HEK293 (cell line): ENCODE measurements at regions not wholly inside any gene's neighbourhood (a gene's known extent, or its start where the extent isn't known, plus 50 kb on each side); places are given as distances from the start of the nearest gene placed in this dataset.

Experiments
- CTCF ChIA-PET: fragments of 350-600 bp; formaldehyde crosslinking; extraction: SDS; loops from one replicate; lab custom pipeline; 2021; ENCODE audit warnings: antibody characterized with exemption; lab: Yijun Ruan, JAX
- POLR2A ChIA-PET: fragments of 300-600 bp; formaldehyde crosslinking; extraction: SDS; loops from one replicate; lab custom pipeline; 2020; ENCODE audit warnings: antibody characterized with exemption, inconsistent platforms; lab: Yijun Ruan, JAX
- H3K27ac ChIP-seq: fragments of 200-500 bp; sonication (Bioruptor generic); 2 replicates; pipeline ENCODE4 v1.5.1; 2014; ENCODE audit warnings: low read depth, low read length, control low read depth, inconsistent platforms; ENCODE audit errors: extremely low read depth
- H3K36me3 ChIP-seq, 2 experiments: fragments of 200-500 bp in 1 of 2; sonication (Bioruptor generic) in 1 of 2; 1 replicate in 1 of 2; 2 replicates in 1 of 2; pipeline ENCODE4 v1.5.1; 2014 to 2017; ENCODE audit warnings: inconsistent platforms in 2 of 2, low read length in 2 of 2; ENCODE audit not compliant: control insufficient read depth in 2 of 2, insufficient read depth in 1 of 2
- H3K4me1 ChIP-seq: fragments of 200-500 bp; sonication (Bioruptor generic); 2 replicates; pipeline ENCODE4 v1.5.1; 2014; ENCODE audit warnings: mild to moderate bottlenecking, low read length, inconsistent platforms; ENCODE audit not compliant: control insufficient read depth, insufficient read depth
- H3K4me3 ChIP-seq: 2 replicates; pipeline ENCODE4 v1.5.1; 2011; ENCODE audit warnings: low read depth, mild to moderate bottlenecking, control low read depth, low read length, moderate library complexity
- H3K9me3 ChIP-seq: fragments of 200-500 bp; sonication (Bioruptor generic); 2 replicates; pipeline ENCODE4 v1.5.1; 2014; ENCODE audit warnings: low read depth, low read length, inconsistent platforms; ENCODE audit not compliant: control insufficient read depth, insufficient read depth
- BCL11A ChIP-seq: fragments of 450-650 bp; formaldehyde crosslinking; IDR thresholded peaks from 2 replicates; pipeline ENCODE4 v1.5.1; 2016; ENCODE audit warnings: low read depth, missing biosample characterization, missing genetic modification characterization
- GLIS2 ChIP-seq: fragments of 450-650 bp; formaldehyde crosslinking; IDR thresholded peaks from 2 replicates; pipeline ENCODE4 v1.5.1; 2016; ENCODE audit warnings: missing biosample characterization, missing genetic modification characterization
- PRDM4 ChIP-seq: fragments of 450-650 bp; formaldehyde crosslinking; IDR thresholded peaks from 2 replicates; pipeline ENCODE4 v1.5.1; 2017; ENCODE audit warnings: missing biosample characterization, missing genetic modification characterization
- SETDB1 ChIP-seq: IDR thresholded peaks from one replicate; pipeline ENCODE4 v1.6.1; 2017; ENCODE audit warnings: mild to moderate bottlenecking, low read length, moderate library complexity, mixed read lengths; ENCODE audit not compliant: insufficient read length
- SP7 ChIP-seq: fragments of 450-650 bp; formaldehyde crosslinking; IDR thresholded peaks from 2 replicates; pipeline ENCODE4 v1.5.1; 2016; ENCODE audit warnings: missing biosample characterization, missing genetic modification characterization
- ZBTB10 ChIP-seq: fragments of 450-650 bp; formaldehyde crosslinking; IDR thresholded peaks from 2 replicates; pipeline ENCODE4 v1.5.1; 2016; ENCODE audit warnings: missing biosample characterization, missing genetic modification characterization
- ZBTB17 ChIP-seq: fragments of 450-650 bp; formaldehyde crosslinking; IDR thresholded peaks from 2 replicates; pipeline ENCODE4 v1.5.1; 2016; ENCODE audit warnings: missing biosample characterization, missing genetic modification characterization
- ZNF23 ChIP-seq: fragments of 450-650 bp; formaldehyde crosslinking; IDR thresholded peaks from 2 replicates; pipeline ENCODE4 v1.5.1; 2016; ENCODE audit warnings: missing biosample characterization, missing genetic modification characterization, borderline replicate concordance
- ZNF426 ChIP-seq: fragments of 450-650 bp; formaldehyde crosslinking; IDR thresholded peaks from 2 replicates; pipeline ENCODE4 v1.5.1; 2017; ENCODE audit warnings: missing biosample characterization, missing genetic modification characterization, mild to moderate bottlenecking, inconsistent platforms, moderate library complexity
- ZNF548 ChIP-seq: fragments of 450-650 bp; formaldehyde crosslinking; IDR thresholded peaks from 2 replicates; pipeline ENCODE4 v1.5.1; 2016; ENCODE audit warnings: missing biosample characterization, missing genetic modification characterization
- ZNF549 ChIP-seq: fragments of 450-650 bp; IDR thresholded peaks from 2 replicates; pipeline ENCODE4 v1.5.1; 2018; ENCODE audit warnings: missing biosample characterization, missing genetic modification characterization, mild to moderate bottlenecking, inconsistent platforms, moderate library complexity
- ZNF561 ChIP-seq: fragments of 450-650 bp; IDR thresholded peaks from 2 replicates; pipeline ENCODE4 v1.5.1; 2018; ENCODE audit warnings: missing biosample characterization, missing genetic modification characterization, borderline replicate concordance
- ZNF585B ChIP-seq: fragments of 450-650 bp; formaldehyde crosslinking; IDR thresholded peaks from 2 replicates; pipeline ENCODE4 v1.5.1; 2016; ENCODE audit warnings: missing biosample characterization, missing genetic modification characterization
- ZNF596 ChIP-seq: fragments of 450-650 bp; IDR thresholded peaks from 2 replicates; pipeline ENCODE4 v1.5.0; 2018; ENCODE audit warnings: missing biosample characterization, mild to moderate bottlenecking, missing genetic modification characterization, moderate library complexity
- ZNF701 ChIP-seq: fragments of 450-650 bp; formaldehyde crosslinking; IDR thresholded peaks from 2 replicates; pipeline ENCODE4 v1.5.1; 2016; ENCODE audit warnings: missing biosample characterization, missing genetic modification characterization
- ZNF704 ChIP-seq: fragments of 450-650 bp; formaldehyde crosslinking; IDR thresholded peaks from 2 replicates; pipeline ENCODE4 v1.5.1; 2016; ENCODE audit warnings: missing biosample characterization, missing genetic modification characterization
- ZNF768 ChIP-seq: fragments of 450-650 bp; formaldehyde crosslinking; IDR thresholded peaks from 2 replicates; pipeline ENCODE4 v1.5.1; 2018; ENCODE audit warnings: missing biosample characterization, mild to moderate bottlenecking, missing genetic modification characterization
- ZNF785 ChIP-seq: fragments of 450-650 bp; formaldehyde crosslinking; IDR thresholded peaks from 2 replicates; pipeline ENCODE4 v1.5.1; 2016; ENCODE audit warnings: missing biosample characterization, missing genetic modification characterization
- ZSCAN30 ChIP-seq: fragments of 450-650 bp; IDR thresholded peaks from 2 replicates; pipeline ENCODE4 v1.5.1; 2018; ENCODE audit warnings: missing biosample characterization, mild to moderate bottlenecking, missing genetic modification characterization, moderate library complexity
- ZSCAN5A ChIP-seq: fragments of 450-650 bp; formaldehyde crosslinking; IDR thresholded peaks from 2 replicates; pipeline ENCODE4 v1.5.1; 2016; ENCODE audit warnings: missing biosample characterization, missing genetic modification characterization

GRCh38 chr4:63049726-63050125 lies 1359.5 kb downstream of the TECRL start:
- POLR2A ChIA-PET: no interaction called here
- H3K4me1 ChIP-seq: no peaks in the 10 kb centered on the region

GRCh38 chr4:63049278-63049677 lies 1360.0 kb downstream of the TECRL start:
- H3K4me3 ChIP-seq: no peak overlapping the region
- no peaks in the 10 kb centered on the region for H3K4me1 ChIP-seq
- H3K27ac ChIP-seq: no peak overlapping the region
- CTCF ChIA-PET: no interaction called here
- TF ChIP-seq ZBTB10 (tag by site-specific recombination): no peak
- no peak for TF ChIP-seq SETDB1
- no peak for TF ChIP-seq ZNF701 (tag by site-specific recombination)
- no peak for TF ChIP-seq ZNF23 (tag by site-specific recombination)
- TF ChIP-seq ZNF585B (tag by site-specific recombination): no peak
- TF ChIP-seq, all 188 proteins: peak for 0
- POLR2A ChIA-PET: no interaction called here
- Histone ChIP-seq H3K36me3 (no peaks in the 10 kb centered on the region), H3K9me3 (no peaks in the 10 kb centered on the region)

More at GRCh38 chr4:63049726-63050125, 1359.5 kb downstream of the TECRL start:
- Histone ChIP-seq H3K27ac (no peak overlapping the region), H3K36me3 (no peaks in the 10 kb centered on the region), H3K4me3 (no peak overlapping the region), H3K9me3 (no peaks in the 10 kb centered on the region)
- CTCF ChIA-PET: no interaction called here
- TF ChIP-seq ZBTB17 (tag by site-specific recombination) (no peak), ZNF23 (tag by site-specific recombination) (no peak), ZNF704 (tag by site-specific recombination) (no peak), ZNF596 (tag by site-specific recombination) (no peak)

GRCh38 chr4:63036159-63036866 lies 1372.9 kb downstream of the TECRL start:
- Histone ChIP-seq H3K36me3 (no peaks in the 10 kb centered on the region), H3K27ac (no peak overlapping the region)
- CTCF ChIA-PET: no interaction called here
- TF ChIP-seq ZNF585B (tag by site-specific recombination) (no peak), ZNF426 (no peak)
- TF ChIP-seq, all 188 proteins: peak for 0
- POLR2A ChIA-PET: no interaction called here
- H3K4me1 ChIP-seq: no peaks in the 10 kb centered on the region
- H3K4me3 ChIP-seq: no peak overlapping the region
- H3K9me3 ChIP-seq: no peaks in the 10 kb centered on the region

GRCh38 chr4:63029380-63029779 lies 1379.9 kb downstream of the TECRL start:
- Histone ChIP-seq H3K4me3 (no peak overlapping the region), H3K27ac (no peak overlapping the region), H3K4me1 (no peaks in the 10 kb centered on the region), H3K9me3 (no peaks in the 10 kb centered on the region), H3K36me3 (no peaks in the 10 kb centered on the region)
- ChIA-PET CTCF (no interaction called here), POLR2A (no interaction called here)
- TF ChIP-seq ZNF785 (tag by site-specific recombination) (no peak), GLIS2 (tag by site-specific recombination) (no peak), BCL11A (tag by site-specific recombination) (no peak), ZNF561 (tag by site-specific recombination) (no peak), PRDM4 (no peak), ZNF549 (tag by site-specific recombination) (no peak), ZSCAN30 (tag by site-specific recombination) (no peak), ZNF548 (tag by site-specific recombination) (no peak), ZSCAN5A (tag by site-specific recombination) (no peak), ZNF768 (tag by site-specific recombination) (no peak), SP7 (tag by site-specific recombination) (no peak)
